Stomach (tissue), 4 donors: ENCODE measurements at regions not wholly inside any gene's neighbourhood (a gene's known extent, or its start where the extent isn't known, plus 50 kb on each side); places are given as distances from the start of the nearest gene placed in this dataset.

ENCODE experiments used
- EP300 ChIP-seq: sonication (generic); formaldehyde crosslinking; IDR thresholded peaks from one replicate; pipeline ENCODE4 v1.6.1; 2017; ENCODE audit warnings: antibody characterized with exemption
- POLR2A ChIP-seq, 4 donors: fragments of 450-650 bp; IDR thresholded peaks; one replicate each; pipeline ENCODE4 v1.6.1; 2016; ENCODE audit warnings: antibody characterized with exemption in 4 of 4, control low read depth in 2 of 4, mild to moderate bottlenecking in 1 of 4, moderate library complexity in 1 of 4
- POLR2AphosphoS5 ChIP-seq, 3 donors: sonication (generic); formaldehyde crosslinking; IDR thresholded peaks; one replicate each; pipeline ENCODE4 v1.6.1; 2016; ENCODE audit warnings: antibody characterized with exemption in 3 of 3
- TF ChIP-seq, protein P1 (sequence below), 7 experiments: fragments of 450-650 bp in 4 of 7; fragments of 200-600 bp in 3 of 7; sonication (generic) in 3 of 7; IDR thresholded peaks; one replicate each; pipeline ENCODE4 v1.5.1; 2016 to 2019; ENCODE audit warnings: antibody characterized with exemption in 7 of 7, control low read depth in 2 of 7, mild to moderate bottlenecking in 1 of 7

GRCh38 chr5:178801021-178801420, 58.7 kb upstream of the ZNF354B start:
- TF ChIP-seq, protein P1, sequence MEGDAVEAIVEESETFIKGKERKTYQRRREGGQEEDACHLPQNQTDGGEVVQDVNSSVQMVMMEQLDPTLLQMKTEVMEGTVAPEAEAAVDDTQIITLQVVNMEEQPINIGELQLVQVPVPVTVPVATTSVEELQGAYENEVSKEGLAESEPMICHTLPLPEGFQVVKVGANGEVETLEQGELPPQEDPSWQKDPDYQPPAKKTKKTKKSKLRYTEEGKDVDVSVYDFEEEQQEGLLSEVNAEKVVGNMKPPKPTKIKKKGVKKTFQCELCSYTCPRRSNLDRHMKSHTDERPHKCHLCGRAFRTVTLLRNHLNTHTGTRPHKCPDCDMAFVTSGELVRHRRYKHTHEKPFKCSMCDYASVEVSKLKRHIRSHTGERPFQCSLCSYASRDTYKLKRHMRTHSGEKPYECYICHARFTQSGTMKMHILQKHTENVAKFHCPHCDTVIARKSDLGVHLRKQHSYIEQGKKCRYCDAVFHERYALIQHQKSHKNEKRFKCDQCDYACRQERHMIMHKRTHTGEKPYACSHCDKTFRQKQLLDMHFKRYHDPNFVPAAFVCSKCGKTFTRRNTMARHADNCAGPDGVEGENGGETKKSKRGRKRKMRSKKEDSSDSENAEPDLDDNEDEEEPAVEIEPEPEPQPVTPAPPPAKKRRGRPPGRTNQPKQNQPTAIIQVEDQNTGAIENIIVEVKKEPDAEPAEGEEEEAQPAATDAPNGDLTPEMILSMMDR (IDR thresholded peaks at IDR 0.05), result no peak
- TF ChIP-seq POLR2A (IDR thresholded peaks at IDR 0.05), result no peak
- no peak for TF ChIP-seq POLR2AphosphoS5 (IDR thresholded peaks at IDR 0.05)
- TF ChIP-seq EP300, result no peak
